K562 (cell line): ENCODE measurements at regions not wholly inside any gene's neighbourhood (a gene's known extent, or its start where the extent isn't known, plus 50 kb on each side); places are given as distances from the start of the nearest gene placed in this dataset.

Experiments
- AFF1 ChIP-seq, 2 experiments: fragments of 450-650 bp; IDR thresholded peaks; 2 replicates each; pipeline ENCODE4 v1.6.1; 2018; ENCODE audit warnings: mild to moderate bottlenecking in 2 of 2, low read depth in 1 of 2; ENCODE audit not compliant: partially characterized antibody in 2 of 2
- GATA2 ChIP-seq: sonication (generic); formaldehyde crosslinking; IDR thresholded peaks from 2 replicates; pipeline ENCODE4 v1.4.0; 2020; ENCODE audit warnings: mild to moderate bottlenecking, missing genetic modification reagents
- KLF16 ChIP-seq: IDR thresholded peaks from 2 replicates; pipeline ENCODE4 v1.6.1; 2016; ENCODE audit warnings: antibody characterized with exemption
- MGA ChIP-seq: fragments of 450-650 bp; IDR thresholded peaks from 2 replicates; pipeline ENCODE4 v1.6.1; 2016; ENCODE audit warnings: mild to moderate bottlenecking, moderate library complexity
- ZBTB17 ChIP-seq: fragments of 450-650 bp; formaldehyde crosslinking; IDR thresholded peaks from 2 replicates; pipeline ENCODE4 v1.4.0; 2020; ENCODE audit warnings: mild to moderate bottlenecking
- ZNF384 ChIP-seq: IDR thresholded peaks from 2 replicates; pipeline ENCODE4 v1.6.1; 2012; ENCODE audit warnings: low read depth, low read length, improper control_type of control experiment
- ZNF436 ChIP-seq: fragments of 250-450, 450-650 bp; sonication (Bioruptor Pico); formaldehyde crosslinking; IDR thresholded peaks from 2 replicates; pipeline ENCODE4 v1.7.0; 2020; ENCODE audit warnings: mild to moderate bottlenecking
- TF ChIP-seq, protein P1 (sequence below): sonication (generic); formaldehyde crosslinking; IDR thresholded peaks from 2 replicates; pipeline ENCODE4 v1.8.1; 2023; ENCODE audit warnings: mild to moderate bottlenecking, missing genetic modification reagents

DNA sequence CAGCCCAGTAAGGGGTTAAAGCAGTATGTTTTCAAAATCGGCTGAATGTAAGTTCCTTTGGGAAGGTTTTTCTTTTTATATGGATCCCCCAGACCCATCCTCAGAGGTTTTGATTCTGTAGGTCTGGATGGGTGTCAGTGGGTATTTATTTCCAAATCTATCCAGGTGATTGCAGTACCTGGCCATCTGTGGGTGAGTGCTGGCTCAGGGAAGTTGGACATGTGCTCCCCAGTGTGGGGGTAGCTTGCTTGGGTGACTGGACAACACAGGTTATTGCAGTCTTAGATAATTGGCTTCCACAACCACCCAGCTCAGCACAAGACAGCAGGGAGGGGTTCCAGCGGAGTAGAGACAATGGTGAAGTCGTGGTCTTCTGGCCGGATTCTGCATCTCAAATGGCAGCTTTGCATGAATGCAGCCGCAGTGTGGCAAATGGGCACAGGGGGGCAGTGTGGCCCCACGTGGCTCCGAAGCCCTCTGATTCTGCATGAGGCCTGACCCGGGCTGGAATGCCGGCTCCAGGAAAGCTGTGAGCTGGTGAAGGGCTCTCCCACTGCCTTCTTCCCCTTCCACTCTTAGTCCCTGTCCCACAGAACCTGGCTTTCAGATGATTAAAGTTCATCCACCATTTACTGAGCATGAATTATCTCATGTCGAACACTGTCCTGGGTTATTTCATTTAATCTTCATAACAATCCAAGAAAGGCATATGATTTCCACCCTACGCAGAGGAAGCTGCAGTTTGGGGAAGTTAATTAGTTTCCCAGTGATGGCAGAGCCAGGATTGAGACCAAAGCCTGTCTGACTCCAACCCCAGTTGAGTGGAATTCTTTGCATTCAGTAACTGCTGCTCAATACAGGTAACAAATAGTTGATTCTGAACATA is 64.5 kb upstream of the SYPL1 start (continued):
- TF ChIP-seq MGA (peak; percentile 55; the same call in 1 of the 2 replicates), AFF1 (IDR thresholded peaks at IDR 0.05; ENCODE audit: low read depth in 1 of 2, partially characterized antibody in 2 of 2) (peak; percentile 47 to 57), ZNF384 (0 out of 2 replicates have a peak, but pooled peaks have one; percentile 12), KLF16 (0 out of 2 replicates have a peak, but pooled peaks have one; percentile 24), GATA2 (CRISPR knock-in tag) (0 out of 2 replicates have a peak, but pooled peaks have one; percentile 31), ZNF436 (CRISPR knock-in tag) (no peak), ZBTB17 (peak; percentile 58; the same call in 1 of the 2 replicates)
- TF ChIP-seq, protein P1, sequence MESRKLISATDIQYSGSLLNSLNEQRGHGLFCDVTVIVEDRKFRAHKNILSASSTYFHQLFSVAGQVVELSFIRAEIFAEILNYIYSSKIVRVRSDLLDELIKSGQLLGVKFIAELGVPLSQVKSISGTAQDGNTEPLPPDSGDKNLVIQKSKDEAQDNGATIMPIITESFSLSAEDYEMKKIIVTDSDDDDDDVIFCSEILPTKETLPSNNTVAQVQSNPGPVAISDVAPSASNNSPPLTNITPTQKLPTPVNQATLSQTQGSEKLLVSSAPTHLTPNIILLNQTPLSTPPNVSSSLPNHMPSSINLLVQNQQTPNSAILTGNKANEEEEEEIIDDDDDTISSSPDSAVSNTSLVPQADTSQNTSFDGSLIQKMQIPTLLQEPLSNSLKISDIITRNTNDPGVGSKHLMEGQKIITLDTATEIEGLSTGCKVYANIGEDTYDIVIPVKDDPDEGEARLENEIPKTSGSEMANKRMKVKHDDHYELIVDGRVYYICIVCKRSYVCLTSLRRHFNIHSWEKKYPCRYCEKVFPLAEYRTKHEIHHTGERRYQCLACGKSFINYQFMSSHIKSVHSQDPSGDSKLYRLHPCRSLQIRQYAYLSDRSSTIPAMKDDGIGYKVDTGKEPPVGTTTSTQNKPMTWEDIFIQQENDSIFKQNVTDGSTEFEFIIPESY, result peak; percentile 35; the same call in 1 of the 2 replicates
